ENCODE measurements at regions not wholly inside any gene's neighbourhood (a gene's known extent, or its start where the extent isn't known, plus 50 kb on each side); places are given as distances from the start of the nearest gene placed in this dataset.

DNA sequence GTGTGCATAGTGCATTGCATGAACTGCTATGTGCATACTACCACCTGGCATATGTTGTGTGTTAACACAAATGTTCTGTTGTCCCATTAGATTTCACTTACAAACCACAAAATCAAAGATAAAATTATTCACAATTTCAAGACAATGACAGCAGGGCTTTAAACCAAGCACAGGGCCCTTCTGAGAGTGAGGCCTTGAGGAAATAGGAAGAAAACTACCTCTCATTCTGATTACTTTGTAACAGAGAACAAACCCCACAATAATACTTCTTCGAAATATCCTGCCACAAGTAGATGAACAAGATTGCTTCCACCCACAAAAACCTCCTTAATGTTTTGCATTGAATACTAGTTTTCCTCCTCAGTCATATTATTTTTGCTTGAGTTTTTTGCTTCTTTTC lies 85.5 kb upstream of the SPANXB1 start:
- BruUV-seq (replicated peaks): no TSS peak
- ChIA-PET CTCF (ENCODE audit: low intra/inter-chr PET ratio) (no interaction called here), POLR2A (no interaction called here)
- H3K9me3 ChIP-seq (replicated peaks; ENCODE audit: control insufficient read depth, insufficient read depth, low read depth, low read length): no peaks in the 10 kb centered on the region
- intact Hi-C loops (cut with micrococcal nuclease): no loop called here
- in situ Hi-C loops (cut with MboI): no loop called here
- no peak overlapping the region for H3K27ac ChIP-seq (ENCODE audit: extremely low read depth, low read depth, low read length)
- no peak overlapping the region for H2AFZ ChIP-seq (ENCODE audit: low read depth, low read length)
- H3K4me1 ChIP-seq (replicated peaks in 1 of 2; ENCODE audit: control insufficient read depth in 2 of 2, insufficient read depth in 2 of 2, low read length in 2 of 2): no peaks in the 10 kb centered on the region
- no peaks in the 10 kb centered on the region for H3K36me3 ChIP-seq (ENCODE audit: control insufficient read depth, insufficient read depth, low read length)
- no peak for ATAC-seq
- TF ChIP-seq NR2C2 (CRISPR knock-in tag; IDR thresholded peaks at IDR 0.05): no peak
- TF ChIP-seq NR2C2 (tag; IDR thresholded peaks at IDR 0.05): no peak
- TF ChIP-seq, protein P1, sequence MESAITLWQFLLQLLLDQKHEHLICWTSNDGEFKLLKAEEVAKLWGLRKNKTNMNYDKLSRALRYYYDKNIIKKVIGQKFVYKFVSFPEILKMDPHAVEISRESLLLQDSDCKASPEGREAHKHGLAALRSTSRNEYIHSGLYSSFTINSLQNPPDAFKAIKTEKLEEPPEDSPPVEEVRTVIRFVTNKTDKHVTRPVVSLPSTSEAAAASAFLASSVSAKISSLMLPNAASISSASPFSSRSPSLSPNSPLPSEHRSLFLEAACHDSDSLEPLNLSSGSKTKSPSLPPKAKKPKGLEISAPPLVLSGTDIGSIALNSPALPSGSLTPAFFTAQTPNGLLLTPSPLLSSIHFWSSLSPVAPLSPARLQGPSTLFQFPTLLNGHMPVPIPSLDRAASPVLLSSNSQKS (CRISPR knock-in tag; IDR thresholded peaks at IDR 0.05): no peak
- TF ChIP-seq FOXJ3 (CRISPR knock-in tag; IDR thresholded peaks at IDR 0.05): no peak
- H3K4me3 ChIP-seq: no peak overlapping the region
- FAIRE-seq: no peak
- no peak overlapping the region for H3K4me2 ChIP-seq (ENCODE audit: insufficient read depth, low read length)
- H3K9me1 ChIP-seq (ENCODE audit: control insufficient read depth, insufficient read depth, low read length): no peaks in the 10 kb centered on the region
- H3K9ac ChIP-seq (ENCODE audit: insufficient read depth in 1 of 2, low read depth in 2 of 2, low read length in 2 of 2): no peak overlapping the region
- no peaks in the 10 kb centered on the region for H3K79me2 ChIP-seq (ENCODE audit: control insufficient read depth, insufficient read depth, low read length)
- DNase-seq (ENCODE audit: extremely low read depth in 1 of 4, low spot score in 3 of 4): no peak
- WGBS (ENCODE audit: insufficient coverage, low coverage, missing lambda C conversion rate): 0% methylated on average over 1 of the region's 1 CpG
- H3K27me3 ChIP-seq (ENCODE audit: control insufficient read depth in 2 of 2, insufficient read depth in 2 of 2, low read length in 2 of 2): no peaks in the 10 kb centered on the region
- no peaks in the 10 kb centered on the region for H4K20me1 ChIP-seq (replicated peaks; ENCODE audit: control insufficient read depth, insufficient read depth, low read length)

DNA sequence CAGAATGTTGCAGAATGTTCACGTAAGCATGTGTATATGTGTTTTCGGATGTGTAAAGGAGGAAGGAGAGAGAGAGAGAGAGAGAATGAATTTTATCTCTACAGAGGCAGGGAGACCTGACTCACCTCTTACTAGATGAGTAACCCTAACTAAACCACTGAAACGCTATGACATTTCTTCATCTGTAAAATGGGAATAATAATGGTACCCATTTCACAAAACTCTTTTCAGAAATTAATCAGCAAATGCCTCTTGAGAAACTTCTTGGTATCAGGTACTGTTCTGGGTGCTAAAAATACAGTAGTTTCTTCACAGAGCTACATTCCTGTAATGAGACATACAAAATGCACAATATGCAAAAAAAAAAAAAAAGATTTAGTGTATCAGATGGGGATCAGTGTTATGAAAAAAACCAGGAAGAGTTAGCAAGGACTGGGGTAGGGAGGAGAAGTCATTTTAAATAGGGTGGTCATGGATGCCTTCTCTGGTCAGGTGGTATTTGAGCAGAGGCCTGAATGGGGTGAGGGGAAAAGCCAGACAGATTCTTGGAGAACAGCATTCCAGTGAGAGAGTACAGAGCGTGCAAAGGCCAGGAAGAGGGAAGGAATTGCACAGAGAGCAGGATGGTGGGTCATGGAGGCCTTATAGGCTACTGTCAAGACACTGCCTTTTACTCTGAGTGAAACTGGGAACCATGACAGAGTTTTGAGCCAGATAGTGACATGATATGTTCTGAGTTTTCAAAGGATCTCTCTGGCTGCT lies 84.9 kb upstream of the SPANXB1 start:
- H3K4me3 ChIP-seq: no peak overlapping the region
- TF ChIP-seq RUNX1 (IDR thresholded peaks at IDR 0.05; ENCODE audit: low read depth) (no peak), ARHGAP35 (IDR thresholded peaks at IDR 0.05; ENCODE audit: partially characterized antibody) (no peak), STAT5B (CRISPR knock-in tag; IDR thresholded peaks at IDR 0.05) (no peak), ZNF12 (CRISPR knock-in tag; IDR thresholded peaks at IDR 0.05) (no peak), EGR1 (conservative IDR thresholded peaks at IDR 0.05) (no peak)
- TF ChIP-seq, protein P2, sequence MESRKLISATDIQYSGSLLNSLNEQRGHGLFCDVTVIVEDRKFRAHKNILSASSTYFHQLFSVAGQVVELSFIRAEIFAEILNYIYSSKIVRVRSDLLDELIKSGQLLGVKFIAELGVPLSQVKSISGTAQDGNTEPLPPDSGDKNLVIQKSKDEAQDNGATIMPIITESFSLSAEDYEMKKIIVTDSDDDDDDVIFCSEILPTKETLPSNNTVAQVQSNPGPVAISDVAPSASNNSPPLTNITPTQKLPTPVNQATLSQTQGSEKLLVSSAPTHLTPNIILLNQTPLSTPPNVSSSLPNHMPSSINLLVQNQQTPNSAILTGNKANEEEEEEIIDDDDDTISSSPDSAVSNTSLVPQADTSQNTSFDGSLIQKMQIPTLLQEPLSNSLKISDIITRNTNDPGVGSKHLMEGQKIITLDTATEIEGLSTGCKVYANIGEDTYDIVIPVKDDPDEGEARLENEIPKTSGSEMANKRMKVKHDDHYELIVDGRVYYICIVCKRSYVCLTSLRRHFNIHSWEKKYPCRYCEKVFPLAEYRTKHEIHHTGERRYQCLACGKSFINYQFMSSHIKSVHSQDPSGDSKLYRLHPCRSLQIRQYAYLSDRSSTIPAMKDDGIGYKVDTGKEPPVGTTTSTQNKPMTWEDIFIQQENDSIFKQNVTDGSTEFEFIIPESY (CRISPR knock-in tag; IDR thresholded peaks at IDR 0.05): no peak
- no peaks in the 10 kb centered on the region for H3K36me3 ChIP-seq (ENCODE audit: control insufficient read depth, insufficient read depth, low read length)
- no peak for ATAC-seq
- H3K9me1 ChIP-seq (ENCODE audit: control insufficient read depth, insufficient read depth, low read length): no peaks in the 10 kb centered on the region
- no peak for DNase-seq (ENCODE audit: extremely low read depth in 1 of 4, low spot score in 3 of 4)
- POLR2A ChIA-PET: no interaction called here
- in situ Hi-C loops (cut with MboI): no loop called here
- no peak overlapping the region for H2AFZ ChIP-seq (ENCODE audit: low read depth, low read length)
- H3K4me2 ChIP-seq (ENCODE audit: insufficient read depth, low read length): no peak overlapping the region
- H3K4me1 ChIP-seq (replicated peaks in 1 of 2; ENCODE audit: control insufficient read depth in 2 of 2, insufficient read depth in 2 of 2, low read length in 2 of 2): no peaks in the 10 kb centered on the region
- H3K79me2 ChIP-seq (ENCODE audit: control insufficient read depth, insufficient read depth, low read length): no peaks in the 10 kb centered on the region
- no peaks in the 10 kb centered on the region for H4K20me1 ChIP-seq (replicated peaks; ENCODE audit: control insufficient read depth, insufficient read depth, low read length)
- no TSS peak for BruUV-seq (replicated peaks)
- H3K27ac ChIP-seq (ENCODE audit: extremely low read depth, low read depth, low read length): no peak overlapping the region
- WGBS (ENCODE audit: insufficient coverage, low coverage, missing lambda C conversion rate): 6% methylated on average over 4 of the region's 4 CpGs
- intact Hi-C loops (cut with micrococcal nuclease): loop anchor here (2.0 kb wide), 1 partner anchor 361 kb away; no protein-coding TSS in a partner anchor
- CTCF ChIA-PET (ENCODE audit: low intra/inter-chr PET ratio): interaction anchor here (0.6 to 1.0 kb wide), 4 partner anchors 283 to 1165 kb away, joined by 3 to 5 read pairs (median 4); no protein-coding TSS in a partner anchor
- FAIRE-seq: no peak
- no peaks in the 10 kb centered on the region for H3K27me3 ChIP-seq (ENCODE audit: control insufficient read depth in 2 of 2, insufficient read depth in 2 of 2, low read length in 2 of 2)
- H3K9ac ChIP-seq (ENCODE audit: insufficient read depth in 1 of 2, low read depth in 2 of 2, low read length in 2 of 2): no peak overlapping the region
- H3K9me3 ChIP-seq (replicated peaks; ENCODE audit: control insufficient read depth, insufficient read depth, low read depth, low read length): no peaks in the 10 kb centered on the region

Measured in K562 (cell line).